Activated CD4-positive, alpha-beta memory T cell treated with anti-CD3 and anti-CD28 coated beads, Interleukin-2, amount 10 ng/mL, durations not matched to agents 7 days and 5 days (primary cell): ENCODE measurements at regions not wholly inside any gene's neighbourhood (a gene's known extent, or its start where the extent isn't known, plus 50 kb on each side); places are given as distances from the start of the nearest gene placed in this dataset.
"Not testable (repeated sequence)": the region's sequence is repeated elsewhere in the genome, so short reads cannot be mapped to it uniquely, and the experiment has no call there.

Experiments used
- CTCF ChIA-PET: fragments of 350-600 bp; sonication (Branson Sonifier 250); formaldehyde crosslinking; loops from one replicate; lab custom pipeline; 2021; ENCODE audit warnings: antibody characterized with exemption, inconsistent platforms; lab: Charles Lee
- POLR2A ChIA-PET: fragments of 350-600 bp; sonication (Branson Sonifier 250); formaldehyde crosslinking; loops from one replicate; lab custom pipeline; 2021; ENCODE audit warnings: antibody characterized with exemption; lab: Charles Lee
- DNase-seq: peaks from one replicate; pipeline ENCODE4 v3.0.0-alpha.2; 2020
- H3K27ac Mint-ChIP-seq: one replicate; pipeline ENCODE4 v1.8.0; 2021; ENCODE audit warnings: mild to moderate bottlenecking, mixed read lengths
- H3K27me3 Mint-ChIP-seq: one replicate; pipeline ENCODE4 v1.8.0; 2021; ENCODE audit warnings: mixed read lengths
- H3K36me3 Mint-ChIP-seq: one replicate; pipeline ENCODE4 v1.8.0; 2021; ENCODE audit warnings: low read depth, mixed read lengths
- H3K4me1 Mint-ChIP-seq: one replicate; pipeline ENCODE4 v1.8.0; 2021; ENCODE audit warnings: mixed read lengths
- H3K4me3 Mint-ChIP-seq: one replicate; pipeline ENCODE4 v1.8.0; 2021; ENCODE audit warnings: mild to moderate bottlenecking, mixed read lengths
- H3K9me3 Mint-ChIP-seq: one replicate; pipeline ENCODE4 v1.8.0; 2021; ENCODE audit warnings: mixed read lengths

GRCh38 chr13:94829837-94830365 lies 117.6 kb upstream of the SOX21 start:
- no peak for DNase-seq
- ChIA-PET POLR2A (no interaction called here), CTCF (no interaction called here)
- Mint-ChIP-seq H3K27ac (no peak overlapping the region), H3K9me3 (no peaks in the 10 kb centered on the region), H3K4me3 (no peak overlapping the region), H3K4me1 (no peaks in the 10 kb centered on the region), H3K27me3 (no peaks in the 10 kb centered on the region), H3K36me3 (no peaks in the 10 kb centered on the region)

- Mint-ChIP-seq H3K4me3 (no peak overlapping the region), H3K36me3 (no peaks in the 10 kb centered on the region), H3K4me1 (no peaks in the 10 kb centered on the region), H3K27me3 (no peaks in the 10 kb centered on the region), H3K27ac (no peak overlapping the region), H3K9me3 (no peaks in the 10 kb centered on the region)
- no peak for DNase-seq
- ChIA-PET CTCF (no interaction called here), POLR2A (no interaction called here)
These were observed 117.0 kb upstream of the SOX21 start for GRCh38 chr13:94829185-94829836.

- ChIA-PET CTCF (no interaction called here), POLR2A (no interaction called here)
- DNase-seq: no peak
- no peaks in the 10 kb centered on the region for H3K4me1 Mint-ChIP-seq
- no peaks in the 10 kb centered on the region for H3K36me3 Mint-ChIP-seq
- H3K27ac Mint-ChIP-seq: no peak overlapping the region
- no peaks in the 10 kb centered on the region for H3K9me3 Mint-ChIP-seq
- H3K27me3 Mint-ChIP-seq: no peaks in the 10 kb centered on the region
- no peak overlapping the region for H3K4me3 Mint-ChIP-seq
These were observed 115.2 kb upstream of the SOX21 start for GRCh38 chr13:94827566-94827965.

- H3K27ac Mint-ChIP-seq: no peak overlapping the region
- H3K4me3 Mint-ChIP-seq: no peak overlapping the region
- ChIA-PET POLR2A (no interaction called here), CTCF (no interaction called here)
- H3K4me1 Mint-ChIP-seq: no peaks in the 10 kb centered on the region
- H3K9me3 Mint-ChIP-seq: no peaks in the 10 kb centered on the region
- no peak for DNase-seq
- H3K27me3 Mint-ChIP-seq: peaks cover 6% of the 10 kb centered on the region
- H3K36me3 Mint-ChIP-seq: no peaks in the 10 kb centered on the region
These were observed 113.2 kb upstream of the SOX21 start for GRCh38 chr13:94825507-94825906.

- no peak overlapping the region for H3K4me3 Mint-ChIP-seq
- H3K27me3 Mint-ChIP-seq: peaks cover 6% of the 10 kb centered on the region
- ChIA-PET CTCF (no interaction called here), POLR2A (no interaction called here)
- no peak for DNase-seq
- H3K4me1 Mint-ChIP-seq: no peaks in the 10 kb centered on the region
- no peak overlapping the region for H3K27ac Mint-ChIP-seq
- no peaks in the 10 kb centered on the region for H3K36me3 Mint-ChIP-seq
- H3K9me3 Mint-ChIP-seq: no peaks in the 10 kb centered on the region
These were observed 112.3 kb upstream of the SOX21 start for GRCh38 chr13:94824601-94825000.

- ChIA-PET CTCF (no interaction called here), POLR2A (no interaction called here)
- Mint-ChIP-seq H3K9me3 (no peaks in the 10 kb centered on the region), H3K4me3 (no peak overlapping the region), H3K36me3 (no peaks in the 10 kb centered on the region), H3K4me1 (no peaks in the 10 kb centered on the region), H3K27me3 (peaks cover 6% of the 10 kb centered on the region), H3K27ac (no peak overlapping the region)
- DNase-seq: no peak
These were observed 110.0 kb upstream of the SOX21 start for GRCh38 chr13:94822356-94822755.

GRCh38 chr13:94816256-94816655 lies 103.9 kb upstream of the SOX21 start:
- Mint-ChIP-seq H3K4me3 (no peak overlapping the region), H3K36me3 (no peaks in the 10 kb centered on the region), H3K9me3 (no peaks in the 10 kb centered on the region), H3K27me3 (peaks cover 3% of the 10 kb centered on the region), H3K4me1 (no peaks in the 10 kb centered on the region), H3K27ac (no peak overlapping the region)
- ChIA-PET CTCF (no interaction called here), POLR2A (no interaction called here)
- DNase-seq: no peak

GRCh38 chr13:94813920-94814475 lies 101.7 kb upstream of the SOX21 start:
- no peak overlapping the region for H3K4me3 Mint-ChIP-seq
- CTCF ChIA-PET: no interaction called here
- POLR2A ChIA-PET: no interaction called here
- no peak for DNase-seq
- no peaks in the 10 kb centered on the region for H3K9me3 Mint-ChIP-seq
- H3K36me3 Mint-ChIP-seq: no peaks in the 10 kb centered on the region
- peaks cover 2% of the 10 kb centered on the region for H3K27me3 Mint-ChIP-seq
- H3K4me1 Mint-ChIP-seq: no peaks in the 10 kb centered on the region
- no peak overlapping the region for H3K27ac Mint-ChIP-seq

GRCh38 chr13:94811753-94812152 lies 99.4 kb upstream of the SOX21 start:
- Mint-ChIP-seq H3K9me3 (no peaks in the 10 kb centered on the region), H3K4me3 (no peak overlapping the region), H3K27me3 (peaks cover 2% of the 10 kb centered on the region), H3K36me3 (no peaks in the 10 kb centered on the region), H3K27ac (no peak overlapping the region), H3K4me1 (no peaks in the 10 kb centered on the region)
- CTCF ChIA-PET: no interaction called here
- DNase-seq: no peak
- POLR2A ChIA-PET: no interaction called here

GRCh38 chr13:94800423-94800822 lies 88.1 kb upstream of the SOX21 start:
- CTCF ChIA-PET: no interaction called here
- Mint-ChIP-seq H3K27ac (no peak overlapping the region), H3K4me1 (no peaks in the 10 kb centered on the region), H3K4me3 (no peak overlapping the region), H3K9me3 (no peaks in the 10 kb centered on the region), H3K27me3 (no peaks in the 10 kb centered on the region), H3K36me3 (no peaks in the 10 kb centered on the region)
- no peak for DNase-seq
- POLR2A ChIA-PET: no interaction called here

GRCh38 chr13:94799299-94799698 lies 87.0 kb upstream of the SOX21 start:
- DNase-seq: no peak
- Mint-ChIP-seq H3K27ac (no peak overlapping the region), H3K27me3 (no peaks in the 10 kb centered on the region), H3K36me3 (no peaks in the 10 kb centered on the region), H3K9me3 (no peaks in the 10 kb centered on the region), H3K4me1 (no peaks in the 10 kb centered on the region), H3K4me3 (no peak overlapping the region)
- CTCF ChIA-PET: no interaction called here
- POLR2A ChIA-PET: no interaction called here

- DNase-seq: no peak
- H3K27ac Mint-ChIP-seq: no peak overlapping the region
- CTCF ChIA-PET: no interaction called here
- H3K36me3 Mint-ChIP-seq: no peaks in the 10 kb centered on the region
- no peaks in the 10 kb centered on the region for H3K9me3 Mint-ChIP-seq
- POLR2A ChIA-PET: no interaction called here
- H3K27me3 Mint-ChIP-seq: no peaks in the 10 kb centered on the region
- H3K4me1 Mint-ChIP-seq: no peaks in the 10 kb centered on the region
- no peak overlapping the region for H3K4me3 Mint-ChIP-seq
These were observed 86.4 kb upstream of the SOX21 start for GRCh38 chr13:94798738-94799137.

- Mint-ChIP-seq H3K27me3 (peaks cover 3% of the 10 kb centered on the region), H3K9me3 (no peaks in the 10 kb centered on the region), H3K4me1 (no peaks in the 10 kb centered on the region), H3K36me3 (no peaks in the 10 kb centered on the region), H3K4me3 (no peak overlapping the region), H3K27ac (no peak overlapping the region)
- no peak for DNase-seq
- ChIA-PET CTCF (no interaction called here), POLR2A (no interaction called here)
These were observed 82.9 kb upstream of the SOX21 start for GRCh38 chr13:94795292-94795691.

GRCh38 chr13:94786246-94786645 lies 73.9 kb upstream of the SOX21 start:
- H3K27me3 Mint-ChIP-seq, H3K4me3 Mint-ChIP-seq, CTCF ChIA-PET, DNase-seq, H3K36me3 Mint-ChIP-seq, POLR2A ChIA-PET, H3K9me3 Mint-ChIP-seq, H3K27ac Mint-ChIP-seq, H3K4me1 Mint-ChIP-seq: not testable (repeated sequence)
